Middle frontal gyrus (tissue), 1 donor: ENCODE measurements at regions not wholly inside any gene's neighbourhood (a gene's known extent, or its start where the extent isn't known, plus 50 kb on each side); places are given as distances from the start of the nearest gene placed in this dataset.

ENCODE experiments used
- DNase-seq: peaks from one replicate; pipeline ENCODE4 v3.0.0-alpha.2; 2015; ENCODE audit warnings: low spot score; ENCODE audit errors: extremely low spot score

DNA sequence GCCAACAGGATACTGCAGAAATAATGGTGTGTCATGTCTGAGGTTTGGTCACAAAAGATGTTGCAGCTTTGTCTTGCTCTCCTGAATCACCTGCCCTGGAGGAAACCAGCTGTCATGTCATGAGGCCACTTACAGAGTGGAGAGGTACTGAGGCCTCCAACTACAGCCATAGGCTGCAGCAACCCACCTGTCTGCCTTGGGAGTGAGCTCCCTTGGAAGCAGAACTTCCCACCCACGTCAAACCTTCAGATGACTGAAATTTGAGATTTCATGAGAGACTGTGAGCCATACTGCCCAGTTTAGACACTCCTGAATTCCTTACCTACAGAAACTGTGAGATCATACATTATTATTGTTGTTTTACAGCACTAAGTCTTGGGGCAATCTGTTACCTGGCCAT, 475.9 kb downstream of the HS3ST3B1 start:
- no peak for DNase-seq

DNA sequence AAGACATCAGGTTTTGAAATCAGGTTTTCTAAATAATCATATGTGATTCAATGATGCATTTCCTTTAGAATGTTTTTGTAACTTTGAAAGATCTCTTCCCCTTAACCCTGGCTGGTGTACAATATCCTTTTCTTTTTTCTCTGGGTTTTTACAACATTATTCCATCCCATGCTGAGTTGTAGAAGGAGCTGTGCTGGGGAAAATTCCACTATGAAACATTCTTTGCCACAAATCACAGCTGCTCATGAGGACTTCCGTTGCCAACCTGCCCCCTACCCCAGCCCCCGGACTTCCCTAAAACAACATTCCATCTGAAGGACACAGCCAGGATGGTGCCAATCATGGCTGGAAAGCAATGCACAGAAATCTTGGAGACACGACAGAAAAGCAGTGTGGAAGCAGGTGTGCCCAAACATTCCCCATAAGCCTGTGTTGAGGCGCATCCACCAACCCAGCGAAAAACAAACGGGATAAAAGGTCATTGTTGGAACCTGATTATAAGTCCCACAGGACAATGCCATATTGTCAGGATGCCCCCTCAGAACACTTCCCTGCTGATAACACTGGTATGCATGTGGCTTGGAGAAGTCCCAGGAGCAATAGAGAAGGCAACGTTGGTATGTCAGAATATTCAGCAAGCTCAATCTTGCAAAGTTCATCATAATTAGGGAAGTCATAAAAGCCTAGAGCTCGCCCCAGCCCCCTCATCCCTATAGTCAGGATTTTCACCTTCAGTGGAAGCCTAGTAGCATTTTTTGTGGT, 475.0 kb downstream of the HS3ST3B1 start:
- no peak for DNase-seq

DNA sequence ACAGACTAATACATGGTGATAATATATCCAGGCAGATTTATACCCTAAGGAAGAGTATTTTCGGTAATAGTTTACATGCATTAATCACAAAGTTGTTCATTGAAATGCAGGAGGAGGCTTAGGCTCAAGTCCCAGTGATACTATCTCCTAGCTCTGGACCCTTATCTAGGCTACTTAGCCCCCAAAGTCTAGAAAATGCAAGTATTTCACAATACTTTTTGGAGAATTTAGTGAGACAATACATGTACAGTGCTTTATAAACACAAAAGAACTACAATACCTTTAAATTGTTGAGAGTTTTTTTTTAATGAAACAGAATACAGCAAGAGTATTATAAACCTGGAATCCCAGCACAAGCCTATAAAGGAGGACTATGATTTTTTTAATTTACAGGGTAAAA, 473.9 kb downstream of the HS3ST3B1 start:
- no peak for DNase-seq

DNA sequence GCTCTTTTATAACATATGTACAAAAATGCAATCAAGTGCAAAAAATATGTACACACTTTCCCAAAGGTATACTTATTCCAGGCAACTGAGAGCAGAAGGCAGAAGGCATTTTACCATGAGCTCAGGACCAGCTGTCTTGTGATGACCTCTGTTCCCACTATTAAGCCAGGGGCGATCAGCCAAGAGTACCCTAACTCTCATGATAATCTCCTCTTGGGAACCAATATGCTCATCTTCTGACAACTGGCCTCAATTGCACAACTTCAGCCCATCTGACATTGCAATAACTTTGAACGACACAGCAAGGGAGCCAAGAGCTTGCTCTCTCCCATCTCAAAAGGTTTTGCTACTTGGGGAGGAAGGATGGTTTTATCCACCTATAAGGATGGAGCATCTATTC, 471.9 kb downstream of the HS3ST3B1 start:
- DNase-seq, result no peak

DNA sequence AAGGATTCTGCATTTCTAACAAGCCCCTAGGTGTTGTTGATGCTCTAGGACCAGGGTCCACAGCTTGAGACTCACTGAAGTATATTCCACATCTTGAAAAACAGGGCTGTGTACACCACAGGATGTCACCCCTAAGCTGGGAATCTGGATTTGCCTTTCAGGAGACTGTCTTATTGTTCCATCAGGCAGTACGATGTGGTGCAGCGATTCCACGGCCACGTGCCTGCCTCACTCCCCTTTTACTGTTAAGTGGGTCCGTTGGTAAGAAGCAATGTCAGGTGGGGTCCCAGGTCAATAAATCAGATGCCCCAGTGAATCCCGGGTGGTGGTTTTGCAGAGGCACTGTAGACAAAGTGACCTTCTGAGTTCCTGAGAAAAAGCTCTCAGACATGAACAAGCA, 470.7 kb downstream of the HS3ST3B1 start:
- no peak for DNase-seq

DNA sequence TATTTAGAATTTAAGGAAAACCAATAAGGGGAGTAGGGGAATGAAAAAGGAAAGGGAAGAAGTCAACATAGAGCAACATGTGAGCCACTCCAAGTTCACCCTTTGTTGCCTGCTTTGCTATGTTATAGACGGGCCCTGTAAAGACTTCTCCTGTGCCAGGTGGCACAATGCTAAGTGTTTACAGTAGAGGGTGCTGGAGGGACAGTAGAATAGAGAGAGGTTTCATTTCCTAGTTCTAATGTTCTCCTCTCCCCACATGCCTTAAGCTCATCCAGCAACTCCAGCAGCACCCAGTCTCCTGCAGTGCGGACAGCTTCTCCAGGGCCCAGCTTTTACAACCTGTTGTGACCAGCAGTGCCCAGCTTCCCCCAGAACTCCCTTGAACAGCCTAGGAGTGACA, 468.0 kb downstream of the HS3ST3B1 start:
- DNase-seq, result no peak

DNA sequence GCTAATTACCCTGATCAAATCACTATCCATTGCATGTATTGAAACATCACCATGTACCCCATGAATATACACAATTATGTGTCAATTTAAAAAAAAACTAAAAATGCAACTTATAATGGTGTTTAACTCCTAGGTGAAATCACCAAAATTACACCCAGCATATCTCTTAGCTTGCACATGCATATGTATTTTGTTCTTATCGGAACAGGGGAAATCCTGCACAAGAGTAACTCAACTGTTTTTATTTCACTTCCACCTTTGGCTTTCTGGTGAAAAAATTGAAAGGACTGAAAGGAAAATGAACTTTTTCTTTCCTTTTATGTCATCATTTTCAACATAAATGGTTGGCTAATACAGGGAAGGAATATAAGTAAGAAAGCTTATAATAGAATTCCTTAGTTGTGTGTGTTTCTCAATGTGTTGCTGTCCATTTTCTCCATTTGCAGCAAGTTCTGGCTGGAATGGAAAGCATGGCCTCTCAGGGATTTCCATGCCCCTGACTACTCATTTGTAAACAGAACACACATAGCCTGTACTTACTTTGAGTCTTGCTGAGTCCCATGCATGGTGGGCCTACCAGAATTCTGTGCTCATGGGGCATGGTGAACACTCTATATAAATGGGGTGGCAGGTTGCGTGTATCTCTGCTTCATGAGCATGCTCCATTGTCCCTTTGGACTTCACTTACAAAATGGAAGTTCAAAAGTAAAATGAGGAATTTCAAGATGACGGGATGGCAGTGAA, 462.0 kb downstream of the HS3ST3B1 start:
- no peak for DNase-seq

DNA sequence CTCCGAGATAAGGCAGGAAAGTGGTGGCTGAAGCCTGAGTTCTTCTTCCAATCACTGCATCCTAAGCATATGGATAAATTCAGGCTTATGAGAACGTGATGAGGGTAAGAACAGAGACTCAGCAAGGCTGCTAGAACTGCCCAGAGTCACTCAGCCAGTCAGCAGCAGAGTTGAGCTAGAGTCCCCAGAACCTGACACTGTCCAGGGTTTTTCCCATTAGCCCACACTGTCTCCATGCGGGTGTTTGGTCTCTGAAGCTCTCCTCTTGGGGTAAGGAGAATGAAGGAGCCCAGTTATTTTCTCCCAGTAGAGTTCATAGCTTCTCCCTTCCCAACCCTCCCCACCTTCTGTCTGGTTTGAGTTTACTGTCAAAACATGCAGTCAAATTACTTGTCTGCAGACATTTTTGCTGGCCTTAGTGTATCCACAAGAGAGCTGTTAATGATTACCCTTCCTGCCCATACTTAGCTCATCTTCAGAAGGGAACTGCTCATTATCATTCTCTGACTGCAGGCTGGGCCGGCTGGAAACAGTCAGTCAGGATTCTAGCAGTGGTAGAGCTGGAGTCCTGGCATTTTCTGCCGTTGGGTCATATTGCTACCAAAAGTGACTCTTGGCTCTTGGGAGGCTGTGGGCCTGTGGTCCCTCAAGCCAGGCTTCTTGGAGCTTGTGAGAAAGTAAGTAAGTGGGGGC, 460.0 kb downstream of the HS3ST3B1 start:
- DNase-seq, result no peak

DNA sequence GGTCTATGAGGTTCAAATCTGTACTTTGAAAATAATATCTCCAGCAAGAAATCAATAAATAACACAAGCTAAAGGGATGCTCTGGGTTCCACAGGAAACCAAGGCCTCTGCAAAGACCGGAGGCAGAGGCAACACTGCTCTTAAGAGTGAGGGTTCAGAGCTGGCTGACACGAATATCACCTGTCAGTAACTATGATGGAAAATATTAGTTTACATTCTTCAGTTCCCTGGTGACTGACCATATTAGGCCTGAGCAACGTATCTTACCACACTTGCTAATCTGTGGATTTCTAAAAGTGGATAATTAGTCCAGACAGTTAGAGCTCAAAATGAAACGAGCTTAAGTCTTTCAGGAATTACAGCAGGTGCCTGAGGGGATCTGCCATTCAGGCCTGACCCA, 459.3 kb downstream of the HS3ST3B1 start:
- DNase-seq, result no peak

DNA sequence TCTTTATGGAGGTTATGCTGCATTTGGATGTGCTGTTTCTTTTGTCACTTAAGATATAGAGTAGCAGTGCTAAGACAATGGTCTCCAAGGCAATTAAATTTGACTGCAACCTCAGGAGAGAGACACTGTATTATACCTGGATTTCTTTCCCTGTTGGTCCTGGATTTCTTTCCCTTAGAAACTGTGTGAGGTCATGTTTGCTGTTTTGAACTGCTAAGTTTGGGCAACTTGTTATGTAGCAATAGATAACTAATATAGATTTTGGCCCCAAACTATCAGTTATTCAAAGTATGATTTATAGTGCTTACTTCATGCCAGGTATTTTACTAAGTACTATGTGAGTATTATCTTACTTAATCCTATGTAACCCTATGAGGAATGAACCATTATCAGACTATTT, 458.4 kb downstream of the HS3ST3B1 start:
- DNase-seq, result no peak

DNA sequence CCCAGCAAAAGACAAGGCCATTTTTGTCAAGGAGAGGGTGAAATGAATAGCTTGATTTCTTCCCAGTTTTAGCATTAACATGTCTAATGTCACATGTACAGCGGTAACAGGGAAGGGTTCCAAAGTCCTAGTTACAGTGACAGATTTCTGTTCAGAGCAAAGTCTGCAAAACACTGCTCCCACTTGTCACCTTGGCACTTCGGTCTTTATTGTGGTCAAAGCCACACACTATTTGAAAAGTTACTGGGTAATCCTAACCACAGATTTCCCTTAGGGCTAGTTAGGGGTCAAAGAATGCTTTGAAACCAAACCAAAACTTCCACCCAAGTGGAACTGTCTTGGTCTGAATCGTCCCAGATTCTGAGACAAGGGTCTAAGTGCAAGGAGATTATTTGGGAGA, 455.6 kb downstream of the HS3ST3B1 start:
- no peak for DNase-seq

DNA sequence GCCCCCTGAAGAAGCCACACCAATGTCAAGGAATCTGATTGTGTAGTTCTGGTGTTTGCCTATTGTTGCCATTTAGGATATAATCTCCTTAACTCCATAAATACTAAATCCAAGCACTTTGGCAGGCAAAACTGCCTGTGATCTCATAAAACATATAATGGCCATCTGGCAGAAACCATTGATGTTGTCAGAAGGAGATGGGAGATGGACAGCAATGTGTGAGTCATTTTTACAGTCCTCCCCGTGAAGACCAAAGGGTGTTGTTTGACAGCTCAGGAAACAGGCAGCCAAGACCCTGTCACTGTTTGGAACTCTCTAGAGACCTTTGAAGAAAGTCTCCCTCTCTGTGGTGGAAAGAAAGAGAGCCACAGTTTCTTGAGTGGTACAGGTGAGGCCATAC, 454.1 kb downstream of the HS3ST3B1 start:
- DNase-seq, result no peak

DNA sequence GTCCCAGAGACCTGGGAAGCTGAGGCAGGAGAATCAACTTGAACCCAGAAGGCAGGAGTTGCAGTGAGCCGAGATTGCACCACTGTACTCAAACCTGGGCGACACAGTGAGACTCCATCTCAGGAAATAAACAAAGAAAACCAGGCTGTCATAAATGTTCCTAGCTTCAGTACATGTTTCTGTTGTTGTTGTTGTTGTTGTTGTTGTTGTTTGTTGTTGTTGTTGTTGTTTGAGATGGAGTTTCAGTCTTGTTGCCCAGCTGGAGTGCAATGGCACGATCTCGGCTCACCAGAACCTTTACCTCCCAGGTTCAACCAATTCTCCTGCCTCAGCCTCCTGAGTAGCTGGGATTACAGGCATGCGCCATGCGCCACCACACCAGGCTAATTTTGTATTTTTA, 452.5 kb downstream of the HS3ST3B1 start:
- DNase-seq, result no peak

DNA sequence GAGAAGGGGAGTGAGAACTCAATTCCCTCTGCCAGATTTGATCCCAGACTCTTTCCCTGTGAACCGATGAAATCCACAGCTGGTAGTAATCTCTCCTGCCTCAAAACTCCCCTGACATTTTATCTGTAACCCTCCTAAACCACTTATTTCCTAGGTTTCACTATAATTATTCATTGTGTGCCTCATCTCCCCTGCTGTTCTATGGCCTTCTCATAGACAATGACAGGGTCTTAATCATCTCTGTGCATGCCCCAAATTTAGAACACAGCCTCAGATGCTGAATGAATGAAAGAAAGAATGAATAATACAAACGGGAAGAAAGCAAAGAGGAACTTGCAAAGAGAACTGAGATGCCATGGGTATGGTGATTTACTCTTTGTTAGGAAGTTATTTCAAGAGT, 451.1 kb downstream of the HS3ST3B1 start:
- DNase-seq, result no peak

DNA sequence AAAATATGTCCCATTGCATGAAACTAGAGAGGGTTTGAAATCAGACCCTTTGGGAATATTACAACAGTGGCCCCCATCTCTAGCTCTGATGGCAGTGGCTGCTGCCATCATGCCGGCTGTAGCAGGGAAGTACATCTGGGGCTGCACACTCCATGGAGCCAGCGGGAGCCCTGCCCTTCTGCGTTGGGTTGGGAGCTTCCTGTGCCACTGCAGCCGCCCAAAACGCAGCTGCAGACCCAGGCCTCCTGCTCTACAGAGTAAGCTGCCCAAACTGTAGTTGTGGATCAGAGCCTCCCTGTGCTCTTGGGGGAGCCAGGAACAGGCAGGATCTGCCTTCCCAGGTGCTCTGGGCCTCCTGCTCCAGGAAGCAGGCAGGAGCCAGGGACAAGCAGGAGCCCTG, 450.0 kb downstream of the HS3ST3B1 start:
- no peak for DNase-seq

DNA sequence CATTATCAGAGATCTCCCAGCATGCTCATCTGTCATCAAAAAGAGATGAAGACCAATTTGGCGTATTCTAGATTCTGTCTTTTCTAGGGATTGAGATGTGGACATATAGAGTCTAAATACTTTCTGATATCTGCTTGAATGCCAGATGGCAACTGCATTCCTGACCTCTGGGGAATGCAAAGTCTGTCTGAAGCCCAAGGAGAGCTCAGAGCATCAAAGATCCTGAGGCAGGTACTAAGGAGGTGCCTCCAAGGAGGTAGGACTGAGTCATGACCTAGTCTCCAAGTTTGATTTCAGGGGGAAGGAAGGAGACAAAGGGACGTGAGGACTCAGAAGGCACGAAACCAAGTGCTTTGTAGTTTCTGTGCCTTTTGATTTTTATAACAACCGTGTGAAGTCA, 448.4 kb downstream of the HS3ST3B1 start:
- no peak for DNase-seq

DNA sequence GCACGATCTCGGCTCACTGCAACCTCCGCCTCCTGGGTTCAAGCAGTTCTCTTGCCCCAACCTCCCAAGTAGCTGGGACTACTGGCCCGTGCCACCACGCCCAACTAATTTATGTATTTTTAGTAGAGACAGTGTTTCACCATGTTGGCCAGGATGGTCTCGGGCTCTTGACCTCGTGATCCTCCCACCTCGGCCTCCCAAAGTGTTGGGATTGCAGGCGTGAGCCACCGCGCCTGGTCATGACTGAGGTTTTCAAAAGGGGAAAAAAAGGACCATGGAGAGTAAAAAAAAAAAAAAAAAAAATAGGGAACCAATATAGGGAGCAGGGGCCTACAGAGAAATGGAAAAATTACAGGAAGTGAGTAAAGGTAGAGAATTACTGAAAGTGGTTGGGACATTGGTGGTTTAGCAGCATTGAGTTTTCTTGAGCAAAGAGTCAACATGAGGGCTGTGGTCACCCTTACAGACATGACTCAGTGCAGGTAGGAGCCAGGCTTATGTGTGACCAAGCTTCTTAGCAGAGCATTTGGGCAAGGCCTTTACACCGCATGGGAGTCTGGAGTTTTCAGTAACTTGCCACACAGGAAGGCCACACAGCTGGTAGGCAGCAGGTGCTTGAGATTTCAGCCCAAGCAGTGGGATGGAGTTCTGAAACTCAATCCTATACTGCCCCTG, 447.3 kb downstream of the HS3ST3B1 start:
- DNase-seq, result no peak

DNA sequence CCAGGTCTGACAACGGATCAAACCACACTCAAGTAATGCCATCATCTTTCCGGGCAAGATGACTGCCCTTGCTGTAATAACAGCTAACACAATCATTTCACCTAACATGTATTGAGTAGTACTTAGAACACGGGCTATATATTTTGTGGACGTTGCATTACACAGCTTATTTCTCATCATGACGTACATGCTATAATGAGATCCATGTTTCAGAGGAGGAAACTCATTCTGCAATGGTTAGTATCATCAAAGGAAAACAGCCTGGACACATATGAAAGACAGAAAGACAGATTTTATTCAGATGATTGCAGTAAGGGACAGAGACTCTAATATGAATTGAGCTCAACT, 446.7 kb downstream of the HS3ST3B1 start:
- no peak for DNase-seq

DNA sequence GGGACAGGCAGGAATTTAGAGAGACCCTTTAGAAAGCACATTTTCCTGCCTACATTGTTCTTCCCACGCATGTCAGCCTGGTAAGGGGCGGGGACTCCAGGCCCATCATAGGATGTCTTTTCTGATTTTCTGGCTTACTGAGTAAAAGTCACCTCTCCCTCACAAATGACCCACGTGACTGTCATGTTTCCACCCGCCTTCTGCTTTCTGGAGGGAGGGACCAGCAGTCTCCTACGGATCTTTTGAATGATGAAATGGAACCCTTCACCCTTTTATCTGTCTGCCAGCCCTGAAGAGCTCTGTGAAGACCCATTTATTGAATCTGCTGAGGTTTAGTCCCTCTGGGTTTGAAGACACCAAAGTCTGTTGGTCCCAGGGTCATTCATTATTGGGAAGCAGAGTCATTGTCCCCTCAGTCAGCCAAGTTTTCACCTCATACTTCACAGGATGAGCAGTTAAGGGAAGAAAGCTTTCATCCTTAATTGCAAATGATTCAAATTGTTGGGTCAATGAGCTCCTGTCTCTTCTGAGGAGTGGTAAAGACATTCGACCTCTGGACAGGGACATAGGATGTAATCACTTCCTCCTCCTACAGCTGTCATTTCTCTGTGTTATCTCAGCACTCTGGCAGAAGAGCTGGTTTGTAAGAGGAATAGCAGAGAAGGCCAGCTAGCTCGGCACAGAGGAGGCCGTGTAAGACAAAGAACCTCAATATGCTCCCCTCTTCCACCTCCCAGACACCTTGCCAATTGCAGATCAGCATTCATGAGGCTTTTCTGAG, 446.1 kb downstream of the HS3ST3B1 start:
- DNase-seq, result no peak

DNA sequence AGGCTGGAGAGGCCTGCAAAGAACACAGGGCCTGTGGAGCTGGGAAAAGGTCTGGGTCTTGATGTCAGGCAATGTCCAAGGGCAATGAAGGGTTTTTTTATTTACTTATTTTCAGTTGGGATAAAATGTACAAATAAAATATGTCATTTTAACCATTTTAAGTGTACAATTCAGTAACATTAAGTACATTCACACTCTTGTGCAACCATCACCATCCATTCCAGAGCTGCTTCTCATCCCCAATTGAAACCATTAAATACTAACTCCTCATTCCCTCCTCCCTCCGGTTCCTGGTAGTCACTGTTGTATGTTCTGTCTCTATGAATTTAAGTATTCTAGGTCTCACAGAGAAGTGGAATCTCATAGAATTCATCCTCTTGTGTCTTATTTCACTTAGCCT, 444.7 kb downstream of the HS3ST3B1 start:
- no peak for DNase-seq

DNA sequence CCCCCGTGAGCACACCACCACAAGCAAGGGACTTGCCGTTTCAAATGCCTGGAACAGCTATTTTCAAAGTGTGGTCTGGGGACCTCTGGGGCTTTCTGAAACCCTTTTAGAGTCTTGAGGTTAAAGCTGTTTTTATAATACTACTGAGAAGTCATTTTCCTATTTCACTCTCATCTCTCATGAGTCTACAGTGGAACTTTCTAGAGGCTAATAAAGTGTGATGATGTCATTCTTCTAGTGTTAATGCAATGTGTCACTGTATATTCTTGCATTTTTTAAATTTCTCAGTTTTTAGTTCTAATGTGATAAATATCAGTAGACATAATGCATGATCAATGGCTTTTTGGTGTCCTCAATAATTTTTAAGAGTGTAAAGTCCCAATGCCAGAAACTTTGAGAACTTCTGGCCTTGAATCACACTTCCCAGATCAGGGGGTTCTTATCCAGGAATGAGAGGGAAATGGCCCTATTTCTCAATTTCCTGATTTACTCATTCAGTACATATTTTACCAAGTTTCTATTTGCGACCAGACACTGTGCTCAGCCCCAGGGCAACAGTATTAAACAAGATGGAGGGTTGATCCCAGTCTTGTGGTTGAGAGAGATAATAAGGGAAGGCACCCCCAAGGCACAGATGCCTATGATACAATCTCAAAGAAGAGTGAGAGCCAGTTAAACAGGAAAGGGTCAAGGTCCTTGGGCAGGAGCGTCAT, 444.0 kb downstream of the HS3ST3B1 start:
- no peak for DNase-seq
